Brain microvascular endothelial cell (primary cell): ENCODE measurements at regions not wholly inside any gene's neighbourhood (a gene's known extent, or its start where the extent isn't known, plus 50 kb on each side); places are given as distances from the start of the nearest gene placed in this dataset.
"Not testable (repeated sequence)": the region's sequence is repeated elsewhere in the genome, so short reads cannot be mapped to it uniquely, and the experiment has no call there.

ENCODE experiments used
- DNase-seq: peaks from one replicate; pipeline ENCODE4 v3.0.0-alpha.2; 2020
- H3K27ac ChIP-seq: fragments of 250-450 bp; sonication (Bioruptor Pico); 2 replicates; pipeline ENCODE4 v1.5.1; 2020; ENCODE audit warnings: mild to moderate bottlenecking, moderate library complexity
- H3K27me3 ChIP-seq: fragments of 250-450 bp; sonication (Bioruptor Pico); replicated peaks from 2 replicates; pipeline ENCODE4 v1.5.1; 2020; ENCODE audit warnings: mild to moderate bottlenecking
- H3K36me3 ChIP-seq: fragments of 250-450 bp; sonication (Bioruptor Pico); replicated peaks from 2 replicates; pipeline ENCODE4 v1.5.1; 2020; ENCODE audit warnings: mild to moderate bottlenecking
- H3K4me3 ChIP-seq: 2 replicates; pipeline ENCODE4 v1.5.1; 2011; ENCODE audit warnings: low read depth, mild to moderate bottlenecking, control low read depth, low read length, moderate library complexity
- CTCF ChIP-seq: IDR thresholded peaks from 2 replicates; pipeline ENCODE4 v1.5.1; 2011; ENCODE audit warnings: low read depth, mild to moderate bottlenecking, moderate library complexity, low read length, control low read depth, inconsistent platforms; ENCODE audit errors: missing control alignments
- in situ Hi-C: cut with HindIII; loops from 2 replicates; pipeline ENCODE4 v1.10.0; 2017; ENCODE audit warnings: low sequenced_read_pairs, low pct_ligation_motif_present

- TF ChIP-seq CTCF = no peak
- no peaks in the 10 kb centered on the region for H3K36me3 ChIP-seq
- in situ Hi-C loops = no loop called here
- H3K27me3 ChIP-seq = no peaks in the 10 kb centered on the region
- no peak overlapping the region for H3K4me3 ChIP-seq
- no peak overlapping the region for H3K27ac ChIP-seq
- no peak for DNase-seq
These were observed 52.9 kb upstream of the IMP4 start for GRCh38 chr2:130289780-130290179.

- Histone ChIP-seq H3K4me3 (no peak overlapping the region), H3K36me3 (no peaks in the 10 kb centered on the region), H3K27ac (no peak overlapping the region), H3K27me3 (no peaks in the 10 kb centered on the region)
- in situ Hi-C loops = no loop called here
- TF ChIP-seq CTCF = no peak
- no peak for DNase-seq
These were observed 54.0 kb upstream of the IMP4 start for GRCh38 chr2:130288467-130289403.

- no peaks in the 10 kb centered on the region for H3K27me3 ChIP-seq
- in situ Hi-C loops = no loop called here
- TF ChIP-seq CTCF = no peak
These were observed 55.1 kb upstream of the IMP4 start for GRCh38 chr2:130287656-130288026.

GRCh38 chr2:130286983-130287655 lies 55.6 kb upstream of the IMP4 start:
- Histone ChIP-seq H3K27me3 (no peaks in the 10 kb centered on the region), H3K4me3 (no peak overlapping the region), H3K27ac (no peak overlapping the region), H3K36me3 (no peaks in the 10 kb centered on the region)
- DNase-seq = no peak
- no peak for TF ChIP-seq CTCF
- in situ Hi-C loops = no loop called here

More at GRCh38 chr2:130287656-130288026, 55.1 kb upstream of the IMP4 start:
- H3K4me3 ChIP-seq = no peak overlapping the region
- no peaks in the 10 kb centered on the region for H3K36me3 ChIP-seq
- no peak overlapping the region for H3K27ac ChIP-seq
- DNase-seq = no peak

- H3K36me3 ChIP-seq, in situ Hi-C loops, H3K4me3 ChIP-seq, H3K27ac ChIP-seq, H3K27me3 ChIP-seq, DNase-seq: not testable (repeated sequence)
These were observed 59.3 kb upstream of the IMP4 start for GRCh38 chr2:130283341-130283869.

- H3K4me3 ChIP-seq, H3K27me3 ChIP-seq, H3K36me3 ChIP-seq, H3K27ac ChIP-seq, DNase-seq, in situ Hi-C loops: not testable (repeated sequence)
These were observed 63.1 kb upstream of the IMP4 start for GRCh38 chr2:130279551-130279950.

- H3K36me3 ChIP-seq, DNase-seq, H3K4me3 ChIP-seq, H3K27ac ChIP-seq, H3K27me3 ChIP-seq, in situ Hi-C loops: not testable (repeated sequence)
These were observed 70.1 kb upstream of the TUBA3E start for GRCh38 chr2:130268333-130268732.

- H3K27me3 ChIP-seq, in situ Hi-C loops, H3K27ac ChIP-seq, DNase-seq, H3K36me3 ChIP-seq, H3K4me3 ChIP-seq: not testable (repeated sequence)
These were observed 69.3 kb upstream of the TUBA3E start for GRCh38 chr2:130267572-130267971.

GRCh38 chr2:130266836-130267235 lies 68.6 kb upstream of the TUBA3E start:
- DNase-seq, H3K27ac ChIP-seq, H3K27me3 ChIP-seq, in situ Hi-C loops, H3K36me3 ChIP-seq, H3K4me3 ChIP-seq: not testable (repeated sequence)

- H3K4me3 ChIP-seq, DNase-seq, in situ Hi-C loops, H3K27ac ChIP-seq, H3K27me3 ChIP-seq, H3K36me3 ChIP-seq: not testable (repeated sequence)
These were observed 67.5 kb upstream of the TUBA3E start for GRCh38 chr2:130265570-130266247.
